ENCODE measurements at regions not wholly inside any gene's neighbourhood (a gene's known extent, or its start where the extent isn't known, plus 50 kb on each side); places are given as distances from the start of the nearest gene placed in this dataset.
A peak's percentile ranks its signal among the peaks of the same experiment; 100 is the strongest.

DNA sequence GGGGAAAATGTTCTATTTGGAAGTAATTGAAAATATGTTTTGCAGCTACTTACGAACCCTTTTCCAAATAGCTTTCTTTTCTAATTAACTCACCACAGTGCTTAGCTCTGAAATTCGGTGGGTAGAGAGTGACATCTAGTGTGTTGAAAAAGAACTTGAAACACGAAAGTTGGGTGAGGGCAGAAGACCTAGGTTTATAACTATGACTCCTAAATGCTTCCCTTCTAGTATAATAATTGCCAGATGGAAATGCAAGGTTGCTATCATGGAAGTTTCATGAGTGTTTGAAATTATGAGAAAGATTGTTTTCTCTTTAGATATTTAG, 77.3 kb upstream of the NOCT start:
- peak; percentile 16 for DNase-seq (ENCODE audit: low read depth)
- in situ Hi-C loops (cut with HindIII; ENCODE audit: low pct_unique_long_range_greater_than_20kb, low sequenced_read_pairs), result no loop called here

DNA sequence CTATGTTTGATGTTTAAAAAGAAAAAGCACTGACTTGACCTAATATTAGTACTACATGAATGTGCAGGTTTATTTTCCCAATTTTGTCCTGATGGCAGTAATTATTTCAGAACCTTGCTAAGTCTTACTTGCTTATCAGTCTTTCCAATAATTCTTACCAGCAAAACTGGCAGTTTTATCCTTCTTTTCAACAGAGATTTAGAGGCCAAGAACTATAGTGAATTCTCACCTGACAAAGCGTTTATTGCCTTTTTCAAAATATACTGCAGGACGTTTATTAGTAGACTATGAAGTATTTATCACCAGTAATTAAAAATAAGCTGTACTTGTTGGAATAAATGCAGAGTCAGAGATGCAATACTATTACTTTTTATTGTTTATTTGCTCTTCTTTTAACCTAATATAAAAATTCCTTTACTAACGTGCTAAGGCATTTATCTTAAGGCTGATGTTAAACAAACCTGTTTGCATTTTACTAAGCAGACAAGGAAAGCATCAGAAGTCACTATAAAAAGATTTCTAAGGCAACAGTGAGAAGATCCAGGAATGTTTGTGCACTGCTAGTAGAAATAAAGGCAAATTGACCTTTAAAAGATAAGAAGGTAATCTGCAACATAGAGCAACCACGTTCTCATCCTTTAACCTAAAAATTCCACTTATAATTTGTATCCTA, 80.3 kb upstream of the NOCT start:
- in situ Hi-C loops (cut with HindIII; ENCODE audit: low pct_unique_long_range_greater_than_20kb, low sequenced_read_pairs), result no loop called here

DNA sequence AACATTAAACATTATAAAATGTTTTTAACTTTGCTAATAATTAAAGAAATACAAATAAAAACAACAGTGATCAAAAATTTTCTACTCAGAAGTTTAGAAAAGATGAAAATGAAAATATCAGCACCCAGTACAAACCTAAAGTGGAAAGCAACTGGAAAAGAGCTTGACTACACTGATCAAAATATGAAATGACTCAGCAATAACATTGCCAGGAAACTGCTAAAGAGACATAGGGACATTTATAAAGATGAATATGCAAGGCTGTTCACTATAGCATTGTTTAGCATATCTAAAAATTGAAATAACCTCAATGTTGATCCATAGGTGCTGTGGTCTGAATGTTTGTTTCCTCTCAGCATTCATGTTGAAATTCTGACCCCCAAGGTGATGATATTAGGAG, 88.5 kb upstream of the NOCT start:
- no peak for DNase-seq (ENCODE audit: low read depth)
- in situ Hi-C loops (cut with HindIII; ENCODE audit: low pct_unique_long_range_greater_than_20kb, low sequenced_read_pairs), result no loop called here

More for the DNA sequence above, 80.3 kb upstream of the NOCT start:
- DNase-seq (ENCODE audit: low read depth), result no peak

DNA sequence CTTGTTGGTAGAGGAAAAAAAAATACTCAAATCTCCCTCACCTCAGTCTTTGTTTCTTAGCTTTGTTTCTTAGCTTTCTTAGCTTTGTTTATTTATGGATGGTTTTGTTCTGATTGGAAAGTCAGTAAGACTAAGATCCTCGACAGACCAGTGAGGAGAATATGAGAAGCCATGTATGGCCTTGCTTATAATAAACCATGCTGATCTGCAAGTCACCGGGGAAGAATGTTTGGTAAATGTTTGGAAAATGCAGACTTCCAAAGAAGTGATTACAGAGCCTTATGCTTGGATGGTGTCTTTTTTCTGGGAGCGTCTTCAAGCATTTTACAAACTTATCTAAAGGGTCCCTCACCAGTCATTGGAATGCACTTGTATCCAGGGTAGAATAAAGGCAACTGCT, 90.1 kb upstream of the NOCT start:
- no peak for DNase-seq (ENCODE audit: low read depth)
- in situ Hi-C loops (cut with HindIII; ENCODE audit: low pct_unique_long_range_greater_than_20kb, low sequenced_read_pairs), result no loop called here

DNA sequence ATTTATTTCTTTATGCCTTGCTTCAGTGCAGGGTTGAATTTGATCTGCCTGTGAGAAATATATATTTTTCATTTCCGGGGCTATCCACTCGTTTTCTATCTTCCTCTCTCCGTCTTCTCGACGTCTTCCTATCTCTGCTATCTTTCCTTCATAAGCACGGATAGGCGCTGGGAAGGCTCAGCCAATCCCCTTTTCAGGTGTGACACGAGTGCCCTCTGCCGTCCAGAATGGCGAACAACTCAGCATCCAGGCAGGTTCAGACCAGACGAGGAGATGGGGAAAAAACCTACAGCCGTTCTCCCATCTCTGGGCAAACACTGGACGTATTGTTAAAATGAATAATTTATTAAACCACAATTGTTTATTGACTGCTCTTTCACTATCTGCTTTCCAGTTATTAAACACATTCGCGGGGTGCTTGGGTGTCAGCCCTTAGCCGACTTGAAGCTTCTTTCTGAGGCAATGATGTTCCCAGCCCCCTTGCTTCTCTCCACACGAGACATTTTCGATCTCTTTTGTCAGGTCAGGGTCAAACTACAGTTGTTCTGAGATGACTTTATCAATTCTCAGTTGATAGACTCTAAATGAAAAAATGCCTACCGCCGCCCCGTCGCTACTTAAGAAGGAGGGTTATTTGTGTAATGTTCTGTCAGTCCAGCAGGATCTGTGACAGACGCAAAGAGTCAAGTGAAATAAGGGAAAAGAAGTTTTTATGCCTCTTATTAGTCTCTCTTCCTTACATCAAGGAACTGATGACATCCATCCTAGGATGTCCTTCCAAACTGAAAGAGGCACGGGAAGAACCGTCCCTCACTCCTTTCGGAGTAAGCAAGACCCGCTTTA, 96.3 kb upstream of the NOCT start:
- DNase-seq (ENCODE audit: low read depth), result peak; percentile 64

DNA sequence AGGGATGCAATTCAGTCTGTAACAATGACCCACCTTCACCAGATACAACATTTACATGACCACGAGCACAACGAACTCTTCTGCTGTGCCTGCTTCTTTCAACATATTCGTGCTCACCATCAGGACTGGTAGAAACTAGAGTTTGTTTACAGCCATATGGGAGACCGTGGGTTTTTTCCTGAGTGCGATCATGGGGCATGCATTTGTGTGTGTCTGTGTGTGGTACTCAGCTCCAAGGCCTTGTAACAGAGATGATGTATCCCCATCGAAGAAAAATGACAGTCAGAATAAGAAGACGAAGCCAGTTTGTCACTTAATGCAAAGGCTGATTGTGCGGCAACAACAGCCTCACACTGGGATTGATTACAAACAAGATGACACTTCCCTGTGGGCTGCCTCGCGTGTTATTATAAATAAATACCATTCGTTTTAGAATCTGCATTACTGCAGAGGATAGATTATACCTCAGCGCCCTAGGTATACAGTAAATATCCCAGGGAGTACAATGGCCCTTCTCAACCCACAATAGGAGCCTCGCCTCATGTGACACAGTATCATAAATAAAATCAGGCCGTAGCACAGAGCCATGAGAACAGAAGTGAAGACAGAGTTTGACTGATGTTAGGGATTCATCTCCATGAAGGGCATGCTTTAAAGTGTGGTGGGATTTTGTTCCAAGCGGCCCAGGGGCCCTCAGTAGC, 97.3 kb upstream of the NOCT start:
- no peak for DNase-seq (ENCODE audit: low read depth)
- in situ Hi-C loops (cut with HindIII; ENCODE audit: low pct_unique_long_range_greater_than_20kb, low sequenced_read_pairs), result no loop called here

More for the DNA sequence above, 96.3 kb upstream of the NOCT start:
- in situ Hi-C loops (cut with HindIII; ENCODE audit: low pct_unique_long_range_greater_than_20kb, low sequenced_read_pairs), result no loop called here

DNA sequence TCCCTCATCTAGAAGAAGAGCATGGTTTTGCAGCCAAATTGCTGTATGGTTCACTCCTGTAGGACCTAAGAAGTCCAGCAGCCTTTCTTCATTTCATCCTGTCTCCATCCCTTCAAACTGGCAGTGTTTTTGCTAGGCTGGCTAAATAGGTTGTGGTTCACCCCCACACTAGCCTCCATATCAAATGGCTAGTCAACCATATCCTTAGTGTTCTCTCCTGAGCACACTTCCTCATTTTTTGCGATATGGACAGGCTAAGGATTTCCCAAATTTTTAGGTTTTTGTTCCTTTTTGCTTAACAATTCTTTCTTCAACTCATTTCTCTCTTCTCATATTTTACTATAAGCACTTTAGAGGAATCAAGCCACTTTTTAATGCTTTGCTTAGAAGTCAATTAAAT, 98.8 kb upstream of the NOCT start:
- DNase-seq (ENCODE audit: low read depth), result no peak
- in situ Hi-C loops (cut with HindIII; ENCODE audit: low pct_unique_long_range_greater_than_20kb, low sequenced_read_pairs), result no loop called here

DNA sequence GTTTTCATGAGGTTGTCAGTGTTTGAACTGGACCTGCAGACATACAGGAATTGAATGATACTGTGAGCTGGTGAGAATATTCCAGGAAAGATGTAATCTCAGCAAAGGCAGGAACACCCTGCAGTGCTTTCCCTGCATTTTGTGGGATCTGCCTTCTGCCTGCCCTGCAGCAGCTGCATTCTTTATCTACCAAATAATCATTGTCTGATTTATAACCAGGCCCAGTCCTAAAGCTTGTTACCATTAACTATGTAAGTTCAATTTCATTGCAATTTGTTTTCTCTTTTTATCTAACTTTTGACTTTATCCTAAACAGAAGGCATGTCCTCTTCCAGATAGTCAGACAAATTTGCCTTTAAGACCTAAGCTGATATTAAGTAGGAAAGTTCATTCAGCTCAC, 99.8 kb upstream of the NOCT start:
- DNase-seq (ENCODE audit: low read depth), result no peak
- in situ Hi-C loops (cut with HindIII; ENCODE audit: low pct_unique_long_range_greater_than_20kb, low sequenced_read_pairs), result no loop called here

DNA sequence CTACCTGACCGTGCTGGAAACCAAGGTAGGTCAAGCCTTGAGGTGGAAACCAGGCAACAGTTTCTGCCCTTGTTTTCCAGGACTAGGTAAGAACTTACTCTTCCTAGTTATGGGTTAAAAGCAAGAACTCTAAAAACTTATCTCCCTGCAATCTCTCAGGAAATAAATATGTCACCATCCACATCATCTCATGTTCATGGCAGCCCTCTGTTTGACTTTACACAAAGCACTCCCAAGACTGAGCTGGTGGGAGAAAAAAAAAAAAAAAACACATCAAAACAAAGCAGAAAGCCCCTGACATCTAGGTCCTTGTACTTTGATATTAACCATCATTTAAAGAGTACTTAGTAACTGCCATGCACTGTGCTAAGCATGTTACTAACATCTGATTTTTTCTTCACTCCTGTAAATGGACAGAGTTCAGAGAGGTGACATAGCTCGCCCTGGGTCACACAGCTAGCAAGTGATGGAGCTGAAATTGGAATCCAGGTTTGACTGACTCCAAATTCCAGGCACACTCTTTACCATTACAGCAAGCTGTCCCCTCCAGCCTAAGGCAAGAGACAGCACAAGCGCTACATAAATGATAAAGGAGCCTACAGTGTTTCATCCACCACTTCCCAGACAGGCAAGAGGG, 102.8 kb upstream of the NOCT start:
- DNase-seq (ENCODE audit: low read depth), result no peak
- in situ Hi-C loops (cut with HindIII; ENCODE audit: low pct_unique_long_range_greater_than_20kb, low sequenced_read_pairs), result no loop called here

DNA sequence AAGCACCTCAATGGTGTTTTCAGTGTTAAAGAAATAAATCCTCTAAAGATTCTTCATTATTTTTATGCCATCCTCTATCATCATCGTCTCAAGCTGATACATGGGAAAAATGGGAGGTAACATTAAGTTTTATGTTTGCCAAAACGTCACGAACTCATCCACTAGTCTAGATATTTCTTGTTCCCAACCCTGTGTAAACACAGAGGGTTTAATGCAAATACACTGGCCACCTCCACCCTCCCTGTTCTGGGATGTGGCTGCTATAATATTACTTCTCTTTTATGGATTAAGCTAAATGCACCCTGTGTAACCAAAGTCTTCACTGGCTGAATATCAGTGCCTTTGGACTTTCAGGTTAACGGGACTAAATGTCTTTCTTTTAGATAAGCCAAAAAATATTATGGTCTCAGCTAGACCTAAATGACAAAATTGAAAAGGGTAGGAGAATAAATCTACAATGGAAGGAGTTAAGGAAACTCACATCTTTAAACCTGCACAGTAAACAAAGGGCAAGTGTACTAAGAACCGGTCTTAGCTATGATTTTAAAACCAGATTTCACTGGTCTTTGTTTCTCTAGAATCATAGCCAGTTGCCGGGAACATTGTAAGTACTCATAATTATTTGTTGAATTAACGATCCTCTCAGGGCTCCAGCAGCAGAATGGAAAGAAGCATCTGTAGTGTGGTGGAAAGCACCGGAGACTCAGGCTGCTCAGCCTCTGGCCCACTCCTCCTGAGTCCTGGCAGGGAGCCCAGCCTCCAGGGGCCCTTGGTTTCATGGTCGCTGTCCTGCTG, 103.5 kb upstream of the NOCT start:
- DNase-seq (ENCODE audit: low read depth), result no peak
- in situ Hi-C loops (cut with HindIII; ENCODE audit: low pct_unique_long_range_greater_than_20kb, low sequenced_read_pairs), result no loop called here

DNA sequence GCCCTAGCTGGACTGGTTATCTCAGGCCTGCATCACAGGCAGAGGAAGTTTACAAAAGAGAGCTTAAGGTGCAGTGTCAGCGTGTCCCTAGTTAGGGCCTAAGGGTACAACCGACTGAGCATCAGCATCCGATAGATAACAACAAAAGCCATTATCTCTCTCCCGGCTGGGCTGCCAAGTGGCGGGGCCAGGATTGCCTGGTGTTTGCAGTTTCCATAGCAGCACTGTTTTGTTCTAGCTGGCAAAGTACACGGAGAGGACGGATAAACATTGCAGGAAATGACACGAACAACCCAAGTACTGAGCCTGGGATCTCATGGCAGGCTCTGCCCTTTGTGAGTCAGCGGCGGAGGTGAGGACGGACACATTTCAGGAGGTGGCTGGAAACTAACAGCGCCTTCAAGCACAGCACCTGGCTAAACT, 104.7 kb upstream of the NOCT start:
- in situ Hi-C loops (cut with HindIII; ENCODE audit: low pct_unique_long_range_greater_than_20kb, low sequenced_read_pairs), result no loop called here
- DNase-seq (ENCODE audit: low read depth), result peak; percentile 68

DNA sequence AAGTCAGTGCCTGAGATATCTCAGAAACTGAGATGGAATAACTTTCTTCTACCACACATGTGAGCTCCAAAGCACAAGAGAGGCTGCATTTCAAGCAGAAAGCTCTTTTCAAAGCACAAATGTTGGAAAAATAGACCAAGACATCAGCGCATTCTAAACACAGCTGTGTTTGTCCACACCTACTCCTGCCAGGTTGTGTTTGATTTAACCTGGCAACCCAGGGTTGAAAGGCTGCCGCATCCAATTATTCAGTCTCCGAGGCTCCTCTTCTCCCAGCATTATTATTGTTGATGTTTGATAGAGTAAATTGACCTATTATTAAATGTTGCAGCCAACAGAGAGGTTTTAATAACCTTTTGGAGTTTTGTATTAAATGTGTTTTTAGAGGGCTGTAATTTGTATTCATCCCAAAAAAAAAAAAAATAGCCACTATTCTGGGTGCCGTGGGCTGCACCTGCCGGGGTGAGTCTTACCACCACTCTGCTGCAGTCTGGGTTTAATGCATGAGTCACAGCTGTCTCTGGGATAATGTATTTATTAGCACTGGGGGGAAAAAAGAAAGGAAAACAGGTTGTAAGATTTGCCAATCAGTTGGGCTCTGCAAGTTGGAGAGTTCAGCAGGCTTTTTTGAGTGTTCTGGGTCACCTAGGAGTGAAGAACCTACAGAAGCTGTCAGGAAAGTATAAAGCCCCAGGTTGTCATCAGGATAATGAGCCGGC, 105.2 kb upstream of the NOCT start:
- in situ Hi-C loops (cut with HindIII; ENCODE audit: low pct_unique_long_range_greater_than_20kb, low sequenced_read_pairs), result no loop called here
- no peak for DNase-seq (ENCODE audit: low read depth)

DNA sequence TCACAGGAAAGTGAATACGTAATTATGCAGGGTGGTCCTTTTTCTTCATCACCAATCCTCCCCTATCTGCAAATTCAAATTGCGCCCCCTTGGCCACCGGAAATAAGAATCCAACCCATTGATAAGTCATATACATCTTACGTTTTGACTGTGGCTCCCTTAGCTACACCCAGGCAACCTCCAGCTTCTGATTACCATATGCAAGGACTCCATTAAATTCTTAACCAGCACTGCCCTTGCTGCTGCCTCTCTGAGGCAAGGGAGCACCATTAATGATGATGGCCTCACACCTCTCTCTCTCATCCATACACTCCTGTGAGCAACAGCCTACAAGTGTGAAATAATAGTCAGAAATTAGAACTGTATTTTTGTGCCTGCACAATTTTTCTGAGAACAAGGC, 106.0 kb upstream of the NOCT start:
- no peak for DNase-seq (ENCODE audit: low read depth)
- in situ Hi-C loops (cut with HindIII; ENCODE audit: low pct_unique_long_range_greater_than_20kb, low sequenced_read_pairs), result no loop called here

DNA sequence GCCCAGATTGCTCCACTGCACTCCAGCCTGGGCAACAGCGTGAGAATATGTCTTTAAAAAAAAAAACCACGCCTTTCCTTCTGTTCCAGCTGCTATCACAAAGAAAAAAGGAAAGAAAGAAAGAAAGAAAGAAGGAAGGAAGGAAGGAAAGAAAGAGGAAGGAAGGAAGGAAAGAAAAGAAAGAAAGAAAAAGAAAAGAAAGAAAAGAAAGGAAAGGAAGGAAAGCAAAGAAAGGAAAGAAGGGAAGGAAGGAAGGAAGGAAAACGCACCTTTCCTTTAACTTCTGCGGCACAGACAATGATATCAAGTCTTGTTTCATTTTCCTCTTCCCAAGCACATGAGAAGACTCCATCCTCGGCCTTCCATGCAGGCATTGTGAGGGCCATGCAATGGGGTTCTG, 107.4 kb upstream of the NOCT start:
- DNase-seq (ENCODE audit: low read depth), result no peak
- in situ Hi-C loops (cut with HindIII; ENCODE audit: low pct_unique_long_range_greater_than_20kb, low sequenced_read_pairs), result no loop called here

DNA sequence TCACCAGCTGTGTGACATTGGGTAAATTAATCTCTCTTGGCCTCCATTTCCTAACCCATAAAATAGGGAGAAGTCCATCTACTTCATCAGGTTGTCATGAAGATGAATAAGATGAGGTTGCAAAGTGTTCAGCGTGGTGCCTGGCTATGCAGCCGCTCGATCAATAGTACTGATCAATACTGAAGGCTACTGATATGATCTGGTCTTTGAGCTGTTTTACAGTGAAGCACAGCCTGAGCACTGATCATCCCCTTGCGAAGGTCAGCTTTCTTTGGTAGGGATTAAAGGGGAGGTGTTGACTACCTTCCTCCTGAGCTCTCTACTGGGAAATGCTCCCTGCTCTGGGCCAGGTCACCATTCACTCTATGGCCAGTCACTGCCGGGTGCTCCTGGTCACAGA, 108.4 kb upstream of the NOCT start:
- in situ Hi-C loops (cut with HindIII; ENCODE audit: low pct_unique_long_range_greater_than_20kb, low sequenced_read_pairs), result no loop called here

DNA sequence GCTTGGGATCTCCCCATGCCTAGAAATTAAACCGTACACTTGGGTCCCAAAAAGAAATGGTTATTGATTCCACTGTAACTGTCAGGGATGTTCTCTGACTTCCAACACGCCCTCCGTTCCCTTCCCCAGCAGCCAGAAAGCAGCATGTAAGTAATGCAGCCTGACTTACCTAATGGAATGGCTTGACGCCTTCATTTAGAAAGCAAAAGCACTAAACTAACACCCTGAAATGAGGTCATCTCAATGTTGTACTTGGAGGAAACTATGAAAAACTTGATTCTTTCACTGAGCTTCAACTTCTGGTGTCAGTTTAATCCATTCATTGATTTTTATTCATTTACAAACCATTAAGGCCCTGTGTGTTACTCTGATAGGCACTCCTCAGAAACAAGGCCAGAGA, 110.8 kb upstream of the NOCT start:
- in situ Hi-C loops (cut with HindIII; ENCODE audit: low pct_unique_long_range_greater_than_20kb, low sequenced_read_pairs), result no loop called here
- DNase-seq (ENCODE audit: low read depth), result no peak

More for the DNA sequence above, 108.4 kb upstream of the NOCT start:
- no peak for DNase-seq (ENCODE audit: low read depth)

DNA sequence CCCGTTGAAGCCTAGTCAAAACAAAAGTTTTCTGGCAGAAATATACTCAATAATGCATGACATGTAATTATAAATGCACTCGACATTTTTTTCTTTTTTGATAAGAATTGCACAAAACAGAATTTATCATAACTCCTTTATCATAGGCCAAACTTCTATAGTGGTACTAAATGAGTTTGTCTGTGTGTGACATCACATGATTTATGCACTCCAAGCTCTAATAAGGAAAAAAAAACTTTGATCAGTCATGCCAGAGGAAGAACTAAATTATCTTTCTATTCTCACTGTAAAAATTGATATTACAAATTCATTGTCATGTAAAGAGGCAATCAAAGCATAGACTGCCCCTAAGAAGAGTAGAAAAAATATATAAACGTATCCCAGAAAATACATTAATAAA, 112.4 kb upstream of the NOCT start:
- in situ Hi-C loops (cut with HindIII; ENCODE audit: low pct_unique_long_range_greater_than_20kb, low sequenced_read_pairs), result no loop called here
- no peak for DNase-seq (ENCODE audit: low read depth)

DNA sequence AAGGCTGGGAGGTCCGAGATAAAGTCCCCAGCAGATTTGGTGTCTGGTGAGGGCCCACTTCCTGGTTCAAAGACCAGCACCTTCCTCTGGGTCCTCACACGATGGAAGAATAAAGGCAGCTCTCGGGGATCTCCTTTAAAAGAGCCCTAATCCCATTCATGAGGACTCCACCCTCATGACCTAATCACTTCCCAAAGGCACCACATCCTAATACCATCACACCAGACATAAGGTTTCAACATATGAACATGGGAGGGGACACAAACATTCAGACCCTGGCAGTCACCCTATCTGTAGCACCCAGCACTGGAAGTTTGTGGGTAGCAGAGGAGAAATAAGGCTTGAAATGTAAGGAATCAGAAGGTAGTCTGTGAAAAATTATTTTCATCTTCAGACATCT, 112.9 kb upstream of the NOCT start:
- in situ Hi-C loops (cut with HindIII; ENCODE audit: low pct_unique_long_range_greater_than_20kb, low sequenced_read_pairs), result no loop called here
- no peak for DNase-seq (ENCODE audit: low read depth)
